H9 (cell line): ENCODE measurements at regions not wholly inside any gene's neighbourhood (a gene's known extent, or its start where the extent isn't known, plus 50 kb on each side); places are given as distances from the start of the nearest gene placed in this dataset.

Experiments used
- DNase-seq: peaks from one replicate; pipeline ENCODE4 v3.0.0-alpha.2; 2017
- H2AFZ ChIP-seq: one replicate; pipeline ENCODE4 v1.6.1; 2013; ENCODE audit warnings: mild to moderate bottlenecking, low read length, control low read depth, moderate library complexity
- H2AK5ac ChIP-seq: 2 replicates; pipeline ENCODE4 v1.6.1; 2013; ENCODE audit warnings: low read length, control low read depth, mixed read lengths; ENCODE audit not compliant: insufficient read length
- H2BK120ac ChIP-seq: one replicate; pipeline ENCODE4 v1.6.1; 2013; ENCODE audit warnings: low read depth, mild to moderate bottlenecking, low read length, control low read depth, inconsistent platforms; ENCODE audit not compliant: poor library complexity, severe bottlenecking
- H2BK12ac ChIP-seq: 2 replicates; pipeline ENCODE4 v1.6.1; 2013; ENCODE audit warnings: low read length, control low read depth, mixed read lengths, low read depth; ENCODE audit not compliant: insufficient read length
- H2BK15ac ChIP-seq: 2 replicates; pipeline ENCODE4 v1.6.1; 2013; ENCODE audit warnings: low read depth, low read length, control low read depth
- H2BK20ac ChIP-seq: one replicate; pipeline ENCODE4 v1.6.1; 2013; ENCODE audit warnings: low read depth, mild to moderate bottlenecking, low read length, control low read depth, inconsistent platforms; ENCODE audit not compliant: poor library complexity, severe bottlenecking
- H2BK5ac ChIP-seq: 2 replicates; pipeline ENCODE4 v1.6.1; 2013; ENCODE audit warnings: low read length, control low read depth, mixed read lengths; ENCODE audit not compliant: insufficient read length
- H3K14ac ChIP-seq: 2 replicates; pipeline ENCODE4 v1.6.1; 2013; ENCODE audit warnings: low read length, control low read depth; ENCODE audit not compliant: insufficient read depth
- H3K18ac ChIP-seq: 2 replicates; pipeline ENCODE4 v1.6.1; 2013; ENCODE audit warnings: low read depth, mild to moderate bottlenecking, mixed read lengths, low read length, control low read depth; ENCODE audit not compliant: insufficient read length
- H3K23ac ChIP-seq: 2 replicates; pipeline ENCODE4 v1.6.1; 2013; ENCODE audit warnings: low read length, control low read depth, mixed read lengths, low read depth; ENCODE audit not compliant: insufficient read length
- H3K23me2 ChIP-seq: 2 replicates; pipeline ENCODE4 v1.6.1; 2013; ENCODE audit warnings: low read depth, mild to moderate bottlenecking, mixed read lengths, low read length, control low read depth; ENCODE audit not compliant: insufficient read length, poor library complexity, severe bottlenecking
- H3K27ac ChIP-seq: 2 replicates; pipeline ENCODE4 v1.5.1; 2013; ENCODE audit warnings: low read length, control low read depth, mixed read lengths, low read depth; ENCODE audit not compliant: insufficient read length
- H3K27me3 ChIP-seq: 2 replicates; pipeline ENCODE4 v1.6.1; 2013; ENCODE audit warnings: low read length, control low read depth, inconsistent platforms; ENCODE audit not compliant: insufficient read depth
- H3K4ac ChIP-seq: 2 replicates; pipeline ENCODE4 v1.6.1; 2013; ENCODE audit warnings: low read depth, mild to moderate bottlenecking, control low read depth, inconsistent platforms, low read length, moderate library complexity
- H3K4me1 ChIP-seq: 2 replicates; pipeline ENCODE4 v1.6.1; 2013; ENCODE audit warnings: low read length, control low read depth, inconsistent platforms; ENCODE audit not compliant: insufficient read depth
- H3K4me2 ChIP-seq: 2 replicates; pipeline ENCODE4 v1.6.1; 2013; ENCODE audit warnings: low read length, control low read depth, mixed read lengths; ENCODE audit not compliant: insufficient read length, insufficient read depth
- H3K56ac ChIP-seq: 2 replicates; pipeline ENCODE4 v1.6.1; 2013; ENCODE audit warnings: low read depth, mild to moderate bottlenecking, mixed read lengths, low read length, control low read depth; ENCODE audit not compliant: insufficient read length
- H3K79me1 ChIP-seq: 2 replicates; pipeline ENCODE4 v1.6.1; 2013; ENCODE audit warnings: low read depth, mild to moderate bottlenecking, moderate library complexity, low read length, control low read depth, inconsistent platforms; ENCODE audit not compliant: insufficient read depth, poor library complexity, severe bottlenecking
- H3K79me2 ChIP-seq: 2 replicates; pipeline ENCODE4 v1.6.1; 2013; ENCODE audit warnings: low read length, control low read depth, inconsistent platforms; ENCODE audit not compliant: insufficient read depth
- H3K9ac ChIP-seq: 2 replicates; pipeline ENCODE4 v1.6.1; 2013; ENCODE audit warnings: low read length, control low read depth, mixed read lengths; ENCODE audit not compliant: insufficient read length; ENCODE audit errors: extremely low read depth
- H3K9me3 ChIP-seq: one replicate; pipeline ENCODE4 v1.6.1; 2013; ENCODE audit warnings: low read depth, low read length, inconsistent platforms; ENCODE audit not compliant: control insufficient read depth
- H3T11ph ChIP-seq: one replicate; pipeline ENCODE4 v1.6.1; 2013; ENCODE audit warnings: mild to moderate bottlenecking, low read length, control low read depth, inconsistent platforms
- H4K20me1 ChIP-seq: one replicate; pipeline ENCODE4 v1.6.1; 2013; ENCODE audit not compliant: control insufficient read depth, insufficient read length, insufficient read depth
- H4K5ac ChIP-seq: 2 replicates; pipeline ENCODE4 v1.6.1; 2013; ENCODE audit warnings: low read depth, mild to moderate bottlenecking, mixed read lengths, low read length, control low read depth; ENCODE audit not compliant: insufficient read length
- H4K8ac ChIP-seq: replicated peaks from 2 replicates; pipeline ENCODE4 v1.6.1; 2013; ENCODE audit warnings: low read length, control low read depth, mixed read lengths, low read depth; ENCODE audit not compliant: insufficient read length
- H4K91ac ChIP-seq: 2 replicates; pipeline ENCODE4 v1.6.1; 2013; ENCODE audit warnings: low read depth, mild to moderate bottlenecking, moderate library complexity, mixed read lengths, low read length, control low read depth; ENCODE audit not compliant: insufficient read length
- H3K27ac Mint-ChIP-seq, 3 experiments: 2 replicates in 2 of 3; 3 replicates in 1 of 3; pipeline ENCODE4 v1.8.0; 2020 to 2021; ENCODE audit warnings: mixed read lengths in 3 of 3, mild to moderate bottlenecking in 1 of 3, moderate library complexity in 1 of 3
- H3K27me3 Mint-ChIP-seq: 2 replicates; pipeline ENCODE4 v1.8.0; 2021; ENCODE audit warnings: low read depth, mild to moderate bottlenecking, moderate library complexity, mixed read lengths
- H3K36me3 Mint-ChIP-seq, 3 experiments: 2 replicates in 2 of 3; 3 replicates in 1 of 3; pipeline ENCODE4 v1.8.0; 2020 to 2021; ENCODE audit warnings: low read depth in 3 of 3, mixed read lengths in 3 of 3; ENCODE audit not compliant: insufficient read depth in 1 of 3
- H3K4me1 Mint-ChIP-seq, 2 experiments: 2 replicates each; pipeline ENCODE4 v1.8.0; 2020; ENCODE audit warnings: mixed read lengths in 2 of 2
- H3K4me3 Mint-ChIP-seq, 2 experiments: 2 replicates in 1 of 2; 3 replicates in 1 of 2; pipeline ENCODE4 v1.8.0; 2020 to 2021; ENCODE audit warnings: mild to moderate bottlenecking in 2 of 2, mixed read lengths in 2 of 2, moderate library complexity in 1 of 2
- H3K9me3 Mint-ChIP-seq, 2 experiments: 2 replicates in 1 of 2; 3 replicates in 1 of 2; pipeline ENCODE4 v1.8.0; 2020; ENCODE audit warnings: mild to moderate bottlenecking in 2 of 2, mixed read lengths in 2 of 2, moderate library complexity in 1 of 2
- WGBS: extraction: QIAGEN DNeasy Blood & Tissue Kit; methylation state at CpG from one replicate; pipeline ENCODE4 v1.1.7; 2013; ENCODE audit warnings: missing lambda C conversion rate, low lambda C conversion rate, mixed read lengths; ENCODE audit not compliant: insufficient read length; ENCODE audit errors: extremely low coverage; 5-methylcytosine and 5-hydroxymethylcytosine counted together
- TF ChIP-seq, protein P1 (sequence below): fragments of 200-600 bp; sonication (generic); conservative IDR thresholded peaks from 3 replicates; pipeline ENCODE4 v1.8.0; 2021; ENCODE audit warnings: antibody characterized with exemption, mild to moderate bottlenecking

GRCh38 chr5:159750226-159750625, 166.1 kb upstream of the ADRA1B start:
- no peaks in the 10 kb centered on the region for H3K23me2 ChIP-seq
- no peak overlapping the region for H3K18ac ChIP-seq
- Mint-ChIP-seq H3K4me3 (no peak overlapping the region), H3K27me3 (peaks cover 2% of the 10 kb centered on the region; the same call in 1 of the 2 replicates), H3K36me3 (no peaks in the 10 kb centered on the region; a peak in 1 of 7 replicates), H3K4me1 (peaks cover 8 to 9% of the 10 kb centered on the region in 2 experiments; a peak in 3 of 4 replicates), H3K9me3 (peaks cover 5 to 6% of the 10 kb centered on the region in 2 experiments; a peak in 2 of 5 replicates), H3K27ac (no peak overlapping the region)
- no peak overlapping the region for H3K23ac ChIP-seq
- no peak overlapping the region for H4K5ac ChIP-seq
- H3K56ac ChIP-seq, result no peak overlapping the region
- TF ChIP-seq, protein P1, sequence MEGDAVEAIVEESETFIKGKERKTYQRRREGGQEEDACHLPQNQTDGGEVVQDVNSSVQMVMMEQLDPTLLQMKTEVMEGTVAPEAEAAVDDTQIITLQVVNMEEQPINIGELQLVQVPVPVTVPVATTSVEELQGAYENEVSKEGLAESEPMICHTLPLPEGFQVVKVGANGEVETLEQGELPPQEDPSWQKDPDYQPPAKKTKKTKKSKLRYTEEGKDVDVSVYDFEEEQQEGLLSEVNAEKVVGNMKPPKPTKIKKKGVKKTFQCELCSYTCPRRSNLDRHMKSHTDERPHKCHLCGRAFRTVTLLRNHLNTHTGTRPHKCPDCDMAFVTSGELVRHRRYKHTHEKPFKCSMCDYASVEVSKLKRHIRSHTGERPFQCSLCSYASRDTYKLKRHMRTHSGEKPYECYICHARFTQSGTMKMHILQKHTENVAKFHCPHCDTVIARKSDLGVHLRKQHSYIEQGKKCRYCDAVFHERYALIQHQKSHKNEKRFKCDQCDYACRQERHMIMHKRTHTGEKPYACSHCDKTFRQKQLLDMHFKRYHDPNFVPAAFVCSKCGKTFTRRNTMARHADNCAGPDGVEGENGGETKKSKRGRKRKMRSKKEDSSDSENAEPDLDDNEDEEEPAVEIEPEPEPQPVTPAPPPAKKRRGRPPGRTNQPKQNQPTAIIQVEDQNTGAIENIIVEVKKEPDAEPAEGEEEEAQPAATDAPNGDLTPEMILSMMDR, result no peak
- WGBS, result no CpG with 5 or more reads among the region's 5 CpGs
- H2BK120ac ChIP-seq, result no peak overlapping the region
- no peak overlapping the region for H2AFZ ChIP-seq
- no peak overlapping the region for H2AK5ac ChIP-seq
- no peak overlapping the region for H3K27ac ChIP-seq
- H4K20me1 ChIP-seq, result no peaks in the 10 kb centered on the region
- no peak overlapping the region for H2BK5ac ChIP-seq
- H3K14ac ChIP-seq, result no peak overlapping the region
- no peak overlapping the region for H3T11ph ChIP-seq
- H3K4ac ChIP-seq, result no peak overlapping the region
- H2BK20ac ChIP-seq, result no peak overlapping the region
- H4K91ac ChIP-seq, result no peak overlapping the region
- no peaks in the 10 kb centered on the region for H3K79me2 ChIP-seq
- no peak overlapping the region for H3K9ac ChIP-seq
- H3K4me1 ChIP-seq, result no peaks in the 10 kb centered on the region
- no peaks in the 10 kb centered on the region for H3K9me3 ChIP-seq
- no peak overlapping the region for H3K4me2 ChIP-seq
- H2BK15ac ChIP-seq, result no peak overlapping the region
- no peak for DNase-seq
- H4K8ac ChIP-seq, result no peak overlapping the region
- H2BK12ac ChIP-seq, result no peak overlapping the region
- H3K79me1 ChIP-seq, result no peaks in the 10 kb centered on the region
- no peaks in the 10 kb centered on the region for H3K27me3 ChIP-seq
